Retinal pigment epithelial cell (primary cell): ENCODE measurements at regions not wholly inside any gene's neighbourhood (a gene's known extent, or its start where the extent isn't known, plus 50 kb on each side); places are given as distances from the start of the nearest gene placed in this dataset.
"Not testable (repeated sequence)": the region's sequence is repeated elsewhere in the genome, so short reads cannot be mapped to it uniquely, and the experiment has no call there.

Experiments used
- DNase-seq: peaks from one replicate; pipeline ENCODE4 v3.0.0-alpha.2; 2010; ENCODE audit warnings: low read depth
- H3K4me3 ChIP-seq: 2 replicates; pipeline ENCODE4 v1.5.1; 2011; ENCODE audit warnings: mild to moderate bottlenecking, low read length, control low read depth, moderate library complexity
- TF ChIP-seq, protein P1 (sequence below): conservative IDR thresholded peaks from 2 replicates; pipeline ENCODE4 v1.5.1; 2011; ENCODE audit warnings: low read depth, low read length, control low read depth, inconsistent platforms

DNA sequence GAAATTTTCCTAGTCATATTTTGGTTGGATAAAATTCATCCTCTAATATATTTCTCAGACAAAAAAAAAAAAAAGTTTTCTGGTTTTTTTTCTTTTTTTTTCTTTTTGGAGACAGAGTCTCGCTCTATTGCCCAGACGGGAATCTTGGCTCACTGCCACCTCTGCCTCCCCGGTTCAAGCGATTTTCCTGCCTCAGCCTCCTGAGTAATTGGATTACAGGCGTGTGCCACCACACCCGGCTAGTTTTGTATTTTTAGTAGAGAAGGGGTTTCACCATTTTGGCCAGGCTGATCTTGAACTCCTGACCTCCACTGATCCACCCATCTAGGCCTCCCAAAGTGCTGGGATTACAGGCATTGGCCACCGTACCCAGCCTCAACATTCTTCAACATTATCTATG, 432.7 kb upstream of the PABPC4L start:
- TF ChIP-seq, protein P1, sequence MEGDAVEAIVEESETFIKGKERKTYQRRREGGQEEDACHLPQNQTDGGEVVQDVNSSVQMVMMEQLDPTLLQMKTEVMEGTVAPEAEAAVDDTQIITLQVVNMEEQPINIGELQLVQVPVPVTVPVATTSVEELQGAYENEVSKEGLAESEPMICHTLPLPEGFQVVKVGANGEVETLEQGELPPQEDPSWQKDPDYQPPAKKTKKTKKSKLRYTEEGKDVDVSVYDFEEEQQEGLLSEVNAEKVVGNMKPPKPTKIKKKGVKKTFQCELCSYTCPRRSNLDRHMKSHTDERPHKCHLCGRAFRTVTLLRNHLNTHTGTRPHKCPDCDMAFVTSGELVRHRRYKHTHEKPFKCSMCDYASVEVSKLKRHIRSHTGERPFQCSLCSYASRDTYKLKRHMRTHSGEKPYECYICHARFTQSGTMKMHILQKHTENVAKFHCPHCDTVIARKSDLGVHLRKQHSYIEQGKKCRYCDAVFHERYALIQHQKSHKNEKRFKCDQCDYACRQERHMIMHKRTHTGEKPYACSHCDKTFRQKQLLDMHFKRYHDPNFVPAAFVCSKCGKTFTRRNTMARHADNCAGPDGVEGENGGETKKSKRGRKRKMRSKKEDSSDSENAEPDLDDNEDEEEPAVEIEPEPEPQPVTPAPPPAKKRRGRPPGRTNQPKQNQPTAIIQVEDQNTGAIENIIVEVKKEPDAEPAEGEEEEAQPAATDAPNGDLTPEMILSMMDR = no peak
- DNase-seq = no peak
- H3K4me3 ChIP-seq = no peak overlapping the region

DNA sequence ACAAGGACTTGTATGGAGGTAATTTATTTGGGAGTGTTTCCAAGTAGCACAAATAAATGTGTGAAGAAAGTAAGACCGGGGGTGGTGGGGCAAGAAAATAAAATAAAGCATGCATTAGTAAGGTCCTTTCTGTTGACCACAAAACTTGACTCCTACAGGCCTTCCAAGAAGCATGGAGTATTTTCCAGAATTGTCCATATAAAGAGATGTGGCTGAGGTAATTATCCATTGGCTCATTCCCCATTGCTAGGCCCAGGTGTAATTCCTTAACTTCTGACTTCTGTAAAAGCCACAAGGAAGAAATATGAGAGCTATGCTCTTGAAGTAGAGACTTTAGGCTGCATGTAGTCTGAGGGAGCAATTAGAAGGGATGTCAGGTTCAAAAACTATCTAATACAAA, 430.5 kb upstream of the PABPC4L start:
- DNase-seq = no peak
- no peak overlapping the region for H3K4me3 ChIP-seq
- TF ChIP-seq, protein P1 = no peak

DNA sequence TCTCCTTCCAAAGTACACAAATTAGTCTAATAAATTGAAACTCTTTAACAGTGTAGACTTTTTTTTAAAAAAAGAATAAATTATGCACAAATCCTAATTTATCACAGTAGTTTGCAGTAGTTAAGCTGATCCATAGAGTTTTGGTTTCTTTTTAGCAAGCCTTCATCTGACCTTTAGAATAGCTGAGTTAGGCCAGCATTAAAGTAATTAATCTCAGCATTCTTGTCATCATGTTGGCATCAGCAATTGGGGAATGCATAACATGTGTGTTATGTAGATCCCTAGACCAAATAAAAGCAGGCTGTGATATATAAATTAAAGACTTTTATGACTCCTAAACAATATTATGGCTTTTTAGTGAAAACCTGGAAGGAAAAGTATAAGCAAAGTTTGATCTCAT, 426.5 kb upstream of the PABPC4L start:
- TF ChIP-seq, protein P1 = no peak
- no peak overlapping the region for H3K4me3 ChIP-seq
- DNase-seq = no peak

DNA sequence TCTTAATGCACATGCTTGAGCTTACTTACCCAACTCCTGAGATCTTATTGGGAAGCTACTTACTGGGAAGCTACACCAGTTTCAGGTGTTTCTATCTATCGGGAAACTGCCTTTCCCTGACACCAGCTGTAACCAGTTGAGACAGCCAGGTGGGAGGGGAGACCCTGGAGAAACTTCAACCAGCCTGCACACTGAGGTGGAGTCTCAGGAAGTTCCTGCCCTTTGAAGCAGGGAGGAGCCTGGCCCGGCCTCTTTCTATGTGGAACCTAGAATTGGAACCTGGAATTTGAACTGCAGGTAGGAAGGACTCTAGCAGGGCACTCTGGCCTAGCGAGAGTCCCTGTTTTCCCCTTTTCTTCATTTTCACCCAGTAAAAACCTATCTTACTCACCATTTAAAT, 425.8 kb upstream of the PABPC4L start:
- TF ChIP-seq, protein P1 = no peak
- DNase-seq = no peak
- H3K4me3 ChIP-seq = no peak overlapping the region

DNA sequence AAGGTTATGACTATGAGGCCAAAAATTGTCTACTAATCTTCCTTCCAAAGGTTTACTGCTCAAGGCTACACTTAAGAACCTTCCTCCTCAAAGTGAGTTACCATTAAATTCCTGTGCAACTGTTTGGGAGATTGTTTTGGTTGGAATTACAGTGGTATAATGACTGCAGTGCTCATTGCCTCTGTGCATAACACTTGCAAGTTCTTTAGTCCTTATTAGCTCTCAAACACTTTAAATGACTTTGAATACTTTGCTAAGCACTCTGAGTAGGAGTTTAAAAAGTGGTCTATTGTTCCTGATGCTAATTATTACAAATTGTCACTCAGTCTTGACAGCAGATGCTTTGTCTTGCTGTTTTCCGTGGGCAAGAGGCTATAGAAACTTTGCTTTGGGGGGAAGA, 422.8 kb upstream of the PABPC4L start:
- H3K4me3 ChIP-seq = no peak overlapping the region
- DNase-seq = no peak

DNA sequence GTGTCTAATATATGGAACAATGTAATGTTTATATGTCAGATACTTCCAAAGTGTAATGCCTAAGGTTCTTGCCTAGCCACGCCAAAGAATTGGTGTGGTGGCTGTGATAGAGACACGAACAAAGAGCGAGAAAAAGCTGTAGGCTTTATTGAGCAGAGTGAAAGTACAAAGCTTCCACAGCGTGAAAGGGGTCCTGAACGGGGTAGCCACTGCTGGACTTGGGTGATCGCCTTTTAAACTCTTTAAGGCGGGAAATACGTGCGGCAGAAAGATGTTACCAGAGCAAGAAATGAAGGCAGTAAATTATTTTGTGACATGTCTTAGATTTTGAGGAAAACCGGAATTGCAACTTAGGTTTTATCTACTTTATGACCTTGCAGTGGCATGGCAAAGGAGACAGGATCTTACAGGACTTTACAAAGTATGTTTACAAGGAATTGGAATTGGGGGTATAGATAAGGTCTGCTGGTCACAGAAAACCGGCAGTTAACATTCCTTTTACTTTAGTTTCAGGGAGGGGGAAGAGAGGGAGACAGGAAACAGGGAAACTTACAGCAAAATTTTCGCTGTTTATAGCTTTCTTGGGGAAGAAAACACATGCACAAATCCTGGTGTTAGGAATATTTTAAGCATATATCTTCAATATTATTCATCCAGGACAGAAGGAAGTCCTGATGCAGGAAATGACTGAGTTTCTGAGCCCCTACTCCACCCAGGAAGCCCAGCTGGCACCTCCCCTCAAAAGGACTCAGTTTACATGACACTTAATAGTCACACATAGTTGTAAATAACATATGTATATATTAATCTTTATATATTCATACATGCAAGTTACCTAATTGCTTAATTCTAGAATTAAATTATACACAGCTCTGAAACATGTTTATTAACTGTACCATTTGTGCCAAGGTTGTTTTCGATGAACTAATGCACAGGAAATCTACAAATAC, 421.3 kb upstream of the PABPC4L start:
- not testable (repeated sequence) for H3K4me3 ChIP-seq, DNase-seq

More for the DNA sequence above, 422.8 kb upstream of the PABPC4L start:
- TF ChIP-seq, protein P1 = no peak

DNA sequence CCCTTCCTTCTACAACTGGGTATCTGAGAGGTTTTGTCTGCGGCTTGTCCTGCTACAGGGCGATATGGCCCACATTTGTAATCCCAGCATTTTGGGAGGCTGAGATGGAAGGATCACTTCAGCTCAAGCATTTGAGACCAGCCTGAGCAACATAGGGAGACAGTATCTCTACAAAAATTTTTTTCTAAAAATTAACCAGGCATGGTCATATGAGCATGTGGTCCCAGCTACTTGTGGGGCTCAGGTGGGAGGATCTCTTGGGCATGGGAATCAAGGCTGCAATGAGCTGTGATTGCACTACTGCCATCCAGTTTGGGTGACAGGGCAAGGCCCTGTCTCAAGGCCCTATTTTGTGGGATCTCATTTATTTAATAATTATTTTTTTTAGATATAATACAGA, 420.6 kb upstream of the PABPC4L start:
- DNase-seq = no peak
- no peak overlapping the region for H3K4me3 ChIP-seq
- TF ChIP-seq, protein P1 = no peak

DNA sequence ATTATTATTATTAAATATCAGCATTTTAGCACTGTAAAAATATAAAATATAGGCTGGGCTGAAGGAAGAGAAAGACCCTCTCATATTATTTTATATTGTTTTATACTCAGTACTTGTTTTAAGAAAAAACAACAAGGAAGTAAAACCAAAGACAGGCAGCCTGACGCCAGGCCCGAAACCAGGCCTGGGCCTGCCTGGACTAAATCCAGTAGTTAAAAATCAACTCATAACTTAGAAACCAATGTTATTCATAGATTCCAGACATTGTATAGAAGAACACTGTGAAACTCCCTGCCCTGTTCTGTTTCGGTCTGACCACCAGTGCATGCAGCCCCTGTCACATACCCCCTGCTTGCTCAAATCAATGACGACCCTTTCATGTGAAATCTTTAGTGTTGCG, 420.1 kb upstream of the PABPC4L start:
- not testable (repeated sequence) for H3K4me3 ChIP-seq, DNase-seq
